PC-9 (cell line): ENCODE measurements at regions not wholly inside any gene's neighbourhood (a gene's known extent, or its start where the extent isn't known, plus 50 kb on each side); places are given as distances from the start of the nearest gene placed in this dataset.

Experiments
- BruUV-seq: library from RNA; stranded (reverse); fragments of 400-500 nt; replicated peaks from 2 replicates; lab custom pipeline; 2021; lab: Mats Ljungman, UMichigan
- CTCF ChIA-PET: fragments of 300-600 bp; sonication (Branson Sonifier 250); formaldehyde crosslinking; loops from one replicate; lab custom pipeline; 2022; ENCODE audit warnings: antibody characterized with exemption; lab: Charles Lee
- POLR2A ChIA-PET: fragments of 300-600 bp; sonication (Branson Sonifier 250); formaldehyde crosslinking; loops from one replicate; lab custom pipeline; 2022; ENCODE audit warnings: antibody characterized with exemption; ENCODE audit not compliant: unreplicated experiment; lab: Charles Lee
- DNase-seq, 2 experiments: peaks; one replicate each; pipeline versions ENCODE4 v3.0.0 to v3.0.0-alpha.2; 2015 to 2022; ENCODE audit warnings: mixed read lengths in 1 of 2
- H2AFZ ChIP-seq: fragments of 200-600 bp; sonication (generic); 2 replicates; pipeline ENCODE4 v1.8.1; 2017; ENCODE audit warnings: antibody characterized with exemption
- H3F3A ChIP-seq: fragments of 200-600 bp; sonication (generic); 2 replicates; pipeline ENCODE4 v1.8.1; 2017; ENCODE audit warnings: antibody characterized with exemption, mild to moderate bottlenecking, low read depth; ENCODE audit not compliant: insufficient read depth
- H3K27ac ChIP-seq: fragments of 200-600 bp; sonication (generic); 2 replicates; pipeline ENCODE4 v1.6.1; 2016; ENCODE audit warnings: mixed run types
- H3K27me3 ChIP-seq: fragments of 200-600 bp; sonication (generic); 2 replicates; pipeline ENCODE4 v1.6.1; 2016; ENCODE audit warnings: low read depth, mixed run types; ENCODE audit not compliant: insufficient read depth
- H3K36me3 ChIP-seq: fragments of 200-600 bp; sonication (generic); 2 replicates; pipeline ENCODE4 v1.6.1; 2016; ENCODE audit warnings: low read depth, mixed run types
- H3K4me1 ChIP-seq: fragments of 200-600 bp; sonication (generic); replicated peaks from 2 replicates; pipeline ENCODE4 v1.6.1; 2016; ENCODE audit warnings: mixed run types; ENCODE audit not compliant: insufficient read depth
- H3K4me2 ChIP-seq: fragments of 200-600 bp; sonication (generic); 2 replicates; pipeline ENCODE4 v1.6.1; 2017; ENCODE audit warnings: mixed run types
- H3K4me3 ChIP-seq: fragments of 200-600 bp; sonication (generic); 2 replicates; pipeline ENCODE4 v1.6.1; 2016; ENCODE audit warnings: mixed run types
- H3K79me2 ChIP-seq: fragments of 200-600 bp; sonication (generic); 2 replicates; pipeline ENCODE4 v1.6.1; 2017; ENCODE audit warnings: low read depth, mixed run types
- H3K9me2 ChIP-seq: fragments of 200-600 bp; sonication (generic); 2 replicates; pipeline ENCODE4 v1.8.1; 2017; ENCODE audit warnings: mild to moderate bottlenecking; ENCODE audit not compliant: insufficient read depth
- H3K9me3 ChIP-seq: fragments of 200-600 bp; sonication (generic); 2 replicates; pipeline ENCODE4 v1.8.1; 2016; ENCODE audit warnings: low read depth; ENCODE audit not compliant: insufficient read depth
- H4K20me1 ChIP-seq: fragments of 200-600 bp; sonication (generic); 2 replicates; pipeline ENCODE4 v1.8.1; 2017; ENCODE audit not compliant: insufficient read depth
- CTCF ChIP-seq: fragments of 200-600 bp; sonication (generic); conservative IDR thresholded peaks from 2 replicates; pipeline ENCODE4 v1.6.1; 2017; ENCODE audit warnings: mixed run types, antibody characterized with exemption, mild to moderate bottlenecking, moderate library complexity
- EZH2 ChIP-seq: fragments of 200-600 bp; sonication (generic); IDR thresholded peaks from 2 replicates; pipeline ENCODE4 v1.8.0; 2017; ENCODE audit warnings: antibody characterized with exemption, low read depth
- intact Hi-C: fragments of 100-400 bp; cut with micrococcal nuclease; formaldehyde crosslinking; loops from one replicate; pipeline ENCODE4 v1.10.0; 2022; ENCODE audit not compliant: unreplicated experiment

- H4K20me1 ChIP-seq: no peaks in the 10 kb centered on the region
- ChIA-PET CTCF (no interaction called here), POLR2A (no interaction called here)
- no peak overlapping the region for H2AFZ ChIP-seq
- intact Hi-C loops: no loop called here
- H3K4me2 ChIP-seq: no peak overlapping the region
- BruUV-seq: no TSS peak
- H3K4me1 ChIP-seq: no peaks in the 10 kb centered on the region
- no peaks in the 10 kb centered on the region for H3K9me3 ChIP-seq
- H3F3A ChIP-seq: no peaks in the 10 kb centered on the region
- H3K79me2 ChIP-seq: no peaks in the 10 kb centered on the region
- TF ChIP-seq CTCF: no peak
- no peak for TF ChIP-seq EZH2
- H3K4me3 ChIP-seq: no peak overlapping the region
- no peaks in the 10 kb centered on the region for H3K9me2 ChIP-seq
- no peaks in the 10 kb centered on the region for H3K27me3 ChIP-seq
- DNase-seq: no peak
- H3K36me3 ChIP-seq: no peaks in the 10 kb centered on the region
- no peak overlapping the region for H3K27ac ChIP-seq
These were observed 210.4 kb upstream of the ARX start for GRCh38 chrX:25226151-25226550.

DNA sequence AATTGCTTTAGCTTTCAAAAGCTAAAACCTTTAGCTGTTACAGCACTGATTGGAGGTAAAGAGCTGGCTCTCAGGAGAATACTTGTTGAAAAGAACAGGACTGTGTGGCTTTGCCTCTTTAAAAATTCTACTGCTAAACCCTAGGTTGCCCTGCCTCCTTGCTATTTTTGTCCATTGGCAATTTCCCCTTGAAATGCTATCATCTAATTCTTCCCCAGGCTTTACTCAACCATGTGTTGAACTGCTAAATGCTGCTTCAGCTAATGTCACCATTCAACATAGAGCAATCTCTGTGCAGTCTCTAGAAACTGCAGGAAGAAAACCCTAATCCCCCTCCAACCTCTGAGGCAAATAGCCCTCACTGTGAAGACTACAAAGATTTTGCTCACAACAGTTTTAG, 203.7 kb upstream of the ARX start:
- Histone ChIP-seq H2AFZ (no peak overlapping the region), H3K9me3 (no peaks in the 10 kb centered on the region), H3K9me2 (no peaks in the 10 kb centered on the region), H3K4me3 (no peak overlapping the region), H3K4me1 (no peaks in the 10 kb centered on the region), H3K36me3 (no peaks in the 10 kb centered on the region), H3K79me2 (no peaks in the 10 kb centered on the region), H3K27me3 (no peaks in the 10 kb centered on the region), H3K4me2 (no peak overlapping the region), H3F3A (no peaks in the 10 kb centered on the region), H3K27ac (no peak overlapping the region), H4K20me1 (no peaks in the 10 kb centered on the region)
- intact Hi-C loops: no loop called here
- no TSS peak for BruUV-seq
- no peak for DNase-seq
- TF ChIP-seq EZH2: no peak
- TF ChIP-seq CTCF: no peak
- ChIA-PET POLR2A (no interaction called here), CTCF (no interaction called here)

GRCh38 chrX:25213611-25214010, 197.8 kb upstream of the ARX start:
- POLR2A ChIA-PET: no interaction called here
- Histone ChIP-seq H3K36me3 (no peaks in the 10 kb centered on the region), H3K4me1 (no peaks in the 10 kb centered on the region), H3K27me3 (no peaks in the 10 kb centered on the region), H3K27ac (no peak overlapping the region), H3K9me3 (no peaks in the 10 kb centered on the region), H2AFZ (no peak overlapping the region), H3F3A (no peaks in the 10 kb centered on the region), H3K79me2 (no peaks in the 10 kb centered on the region), H3K4me3 (no peak overlapping the region), H3K4me2 (no peak overlapping the region), H3K9me2 (no peaks in the 10 kb centered on the region), H4K20me1 (no peaks in the 10 kb centered on the region)
- TF ChIP-seq EZH2: no peak
- TF ChIP-seq CTCF: no peak
- no TSS peak for BruUV-seq
- intact Hi-C loops: no loop called here
- DNase-seq: no peak
- CTCF ChIA-PET: no interaction called here
